IMR-90 (cell line): ENCODE measurements at regions not wholly inside any gene's neighbourhood (a gene's known extent, or its start where the extent isn't known, plus 50 kb on each side); places are given as distances from the start of the nearest gene placed in this dataset.

Experiments
- ATAC-seq: fragments of 200-7000 bp; cut with Tn5 transposase; 2 replicates; pipeline ENCODE4 v1.9.1; 2020; ENCODE audit warnings: low read depth, mild to moderate bottlenecking, moderate library complexity
- BruUV-seq: library from RNA; stranded (reverse); fragments of 400-500 nt; replicated peaks from 2 replicates; lab custom pipeline; 2021; lab: Mats Ljungman, UMichigan
- CTCF ChIA-PET: fragments of 300-600 bp; formaldehyde crosslinking; extraction: SDS; loops from one replicate; lab custom pipeline; 2021; ENCODE audit warnings: antibody characterized with exemption; lab: Yijun Ruan, JAX
- POLR2A ChIA-PET: fragments of 300-600 bp; sonication (Branson Sonifier 250); formaldehyde crosslinking; loops from one replicate; lab custom pipeline; 2022; ENCODE audit warnings: antibody characterized with exemption; ENCODE audit not compliant: unreplicated experiment; lab: Charles Lee
- DNase-seq: peaks from one replicate; pipeline ENCODE4 v3.0.0; 2013
- H2AFZ ChIP-seq: replicated peaks from 2 replicates; pipeline ENCODE3; 2013; ENCODE audit warnings: low read length, mild to moderate bottlenecking; ENCODE audit not compliant: poor library complexity
- H2AK5ac ChIP-seq: 2 replicates; pipeline ENCODE4 v1.6.1; 2013; ENCODE audit warnings: low read depth, low read length, inconsistent platforms
- H2AK9ac ChIP-seq: replicated peaks from 2 replicates; pipeline ENCODE3; 2013; ENCODE audit warnings: mild to moderate bottlenecking, low read depth, low read length, moderate library complexity; ENCODE audit not compliant: poor library complexity
- H2BK120ac ChIP-seq: 2 replicates; pipeline ENCODE4 v1.6.1; 2013; ENCODE audit warnings: low read depth, low read length, inconsistent platforms
- H2BK15ac ChIP-seq: 3 replicates; pipeline ENCODE4 v1.6.1; 2013; ENCODE audit warnings: low read depth, low read length, inconsistent platforms
- H2BK20ac ChIP-seq: 2 replicates; pipeline ENCODE4 v1.6.1; 2013; ENCODE audit warnings: low read depth, mild to moderate bottlenecking, inconsistent platforms, low read length, moderate library complexity
- H2BK5ac ChIP-seq: 2 replicates; pipeline ENCODE4 v1.6.1; 2013; ENCODE audit warnings: mild to moderate bottlenecking, low read depth, low read length, inconsistent platforms; ENCODE audit not compliant: poor library complexity, severe bottlenecking
- H3K14ac ChIP-seq: replicated peaks from 2 replicates; pipeline ENCODE4 v1.6.1; 2013; ENCODE audit warnings: low read depth, low read length, inconsistent platforms
- H3K18ac ChIP-seq: 2 replicates; pipeline ENCODE4 v1.6.1; 2013; ENCODE audit warnings: low read depth, low read length, control low read depth
- H3K23ac ChIP-seq: 2 replicates; pipeline ENCODE4 v1.6.1; 2013; ENCODE audit warnings: low read depth, low read length, inconsistent platforms
- H3K27ac ChIP-seq: 2 replicates; pipeline ENCODE4 v1.5.1; 2013; ENCODE audit warnings: mild to moderate bottlenecking, control low read depth, low read length; ENCODE audit not compliant: insufficient read depth
- H3K27me3 ChIP-seq: 2 replicates; pipeline ENCODE4 v1.6.1; 2013; ENCODE audit warnings: low read length; ENCODE audit not compliant: control insufficient read depth, insufficient read depth
- H3K36me3 ChIP-seq: 2 replicates; pipeline ENCODE4 v1.6.1; 2013; ENCODE audit warnings: low read length, mixed read lengths; ENCODE audit not compliant: control insufficient read depth, insufficient read depth
- H3K4ac ChIP-seq: 2 replicates; pipeline ENCODE4 v1.6.1; 2013; ENCODE audit warnings: low read depth, low read length, inconsistent platforms
- H3K4me1 ChIP-seq: 2 replicates; pipeline ENCODE4 v1.6.1; 2013; ENCODE audit warnings: low read length, mixed read lengths; ENCODE audit not compliant: control insufficient read depth, insufficient read depth
- H3K4me2 ChIP-seq: 2 replicates; pipeline ENCODE4 v1.6.1; 2013; ENCODE audit warnings: low read depth, mild to moderate bottlenecking, control low read depth, low read length, moderate library complexity
- H3K4me3 ChIP-seq: 2 replicates; pipeline ENCODE4 v1.5.1; 2013; ENCODE audit warnings: low read depth, mild to moderate bottlenecking, control low read depth, low read length, moderate library complexity; ENCODE audit not compliant: insufficient read depth
- H3K56ac ChIP-seq: 2 replicates; pipeline ENCODE4 v1.6.1; 2013; ENCODE audit warnings: low read length, inconsistent platforms; ENCODE audit not compliant: insufficient read depth; ENCODE audit errors: extremely low read depth
- H3K79me1 ChIP-seq, 2 experiments: 2 replicates each; pipeline ENCODE4 v1.6.1; 2013; ENCODE audit warnings: low read length in 2 of 2, inconsistent platforms in 1 of 2, low read depth in 1 of 2
- H3K9ac ChIP-seq: 2 replicates; pipeline ENCODE4 v1.6.1; 2013; ENCODE audit warnings: low read depth, low read length, control low read depth
- H3K9me1 ChIP-seq: 2 replicates; pipeline ENCODE4 v1.6.1; 2013; ENCODE audit warnings: low read length, inconsistent platforms; ENCODE audit not compliant: insufficient read depth
- H3K9me3 ChIP-seq: 2 replicates; pipeline ENCODE4 v1.6.1; 2013; ENCODE audit warnings: low read length; ENCODE audit not compliant: control insufficient read depth, insufficient read depth
- H4K20me1 ChIP-seq: 2 replicates; pipeline ENCODE4 v1.6.1; 2013; ENCODE audit warnings: low read length, inconsistent platforms; ENCODE audit not compliant: insufficient read depth
- H4K5ac ChIP-seq: 2 replicates; pipeline ENCODE4 v1.6.1; 2013; ENCODE audit warnings: mild to moderate bottlenecking, low read depth, low read length, control low read depth
- H4K8ac ChIP-seq, 2 experiments: 2 replicates each; pipeline ENCODE4 v1.6.1; 2013; ENCODE audit warnings: low read depth in 2 of 2, low read length in 2 of 2, control low read depth in 1 of 2, inconsistent platforms in 1 of 2
- H4K91ac ChIP-seq: 2 replicates; pipeline ENCODE4 v1.6.1; 2013; ENCODE audit warnings: low read depth, low read length, inconsistent platforms; ENCODE audit not compliant: insufficient read depth
- MAFK ChIP-seq: IDR thresholded peaks from 2 replicates; pipeline ENCODE4 v1.6.1; 2012; ENCODE audit warnings: low read depth, low read length, improper control_type of control experiment
- POLR2A ChIP-seq: IDR thresholded peaks from 2 replicates; pipeline ENCODE4 v1.6.1; 2012; ENCODE audit warnings: mild to moderate bottlenecking, low read depth, low read length
- RFX5 ChIP-seq: IDR thresholded peaks from 2 replicates; pipeline ENCODE4 v1.8.0; 2012; ENCODE audit warnings: low read depth, mild to moderate bottlenecking, low read length, moderate library complexity
- WGBS, 2 experiments: methylation state at CpG; one replicate each; pipeline versions ENCODE4 v1.1.5 to v1.1.7; 2013; ENCODE audit warnings: missing lambda C conversion rate in 2 of 2; ENCODE audit not compliant: insufficient read length in 1 of 2; ENCODE audit errors: extremely low coverage in 2 of 2; 5-methylcytosine and 5-hydroxymethylcytosine counted together
- dilution Hi-C: fragments of 300-500 bp; cut with HindIII; formaldehyde crosslinking; loops from one replicate; pipeline ENCODE4 v1.14.3; 2018; ENCODE audit warnings: low sequenced_read_pairs; ENCODE audit not compliant: unreplicated experiment
- in situ Hi-C: fragments of 300-500 bp; cut with MboI; formaldehyde crosslinking; loops from 3 replicates; pipeline ENCODE4 v1.14.3; 2019; ENCODE audit warnings: low sequenced_read_pairs, inconsistent platforms, mixed read lengths
- intact Hi-C: fragments of 100-400 bp; cut with micrococcal nuclease; formaldehyde crosslinking; loops from 2 replicates; pipeline ENCODE4 v1.10.0; 2022

DNA sequence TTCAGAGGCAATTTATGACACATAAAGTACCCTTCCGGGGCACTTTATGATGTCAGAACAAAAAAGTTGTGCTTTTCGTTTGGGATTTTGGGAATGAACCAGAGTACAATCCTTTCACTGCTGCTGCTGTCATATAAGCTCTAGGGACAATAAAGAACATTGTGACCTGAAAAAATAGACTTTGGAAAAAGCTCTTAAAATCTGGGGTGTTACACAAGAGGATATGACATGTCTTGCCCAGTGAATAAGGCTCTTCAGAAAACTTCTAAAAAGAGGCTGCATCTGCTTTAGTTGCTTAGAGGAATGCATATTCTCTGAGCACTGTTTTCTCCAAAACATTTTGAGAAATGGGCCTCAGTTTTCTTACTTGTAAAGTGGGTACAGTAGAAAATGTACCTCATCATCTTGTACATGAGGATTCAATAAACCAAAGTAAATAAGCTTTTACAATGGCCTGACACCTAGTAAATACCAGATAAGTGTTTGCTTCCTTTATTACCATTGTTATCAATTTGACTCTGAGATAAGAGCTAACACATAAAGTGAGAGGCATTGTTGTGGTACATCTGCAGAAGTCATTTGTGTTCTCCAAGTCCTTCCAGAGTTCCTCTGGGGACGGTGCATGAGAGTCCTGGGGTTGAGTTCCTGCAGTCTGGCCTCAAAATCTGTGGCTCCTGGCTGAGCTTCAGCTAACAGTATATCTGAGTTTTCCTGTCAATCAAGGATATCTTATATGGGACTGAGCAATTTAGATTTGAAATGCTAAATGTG, 67.4 kb upstream of the EDNRB start:
- Histone ChIP-seq H2BK20ac (no peak overlapping the region), H4K5ac (no peak overlapping the region), H2AFZ (no peak overlapping the region), H3K27me3 (no peaks in the 10 kb centered on the region; the same call in 1 of the 2 replicates), H2BK120ac (no peak overlapping the region), H3K18ac (no peak overlapping the region), H3K4me3 (no peak overlapping the region), H4K20me1 (no peaks in the 10 kb centered on the region), H3K9ac (no peak overlapping the region), H3K9me3 (no peaks in the 10 kb centered on the region), H3K56ac (no peak overlapping the region), H3K9me1 (no peaks in the 10 kb centered on the region), H2AK5ac (no peak overlapping the region), H2BK15ac (no peak overlapping the region), H3K4me2 (no peak overlapping the region), H3K27ac (no peak overlapping the region), H3K14ac (no peak overlapping the region), H3K23ac (no peak overlapping the region), H2AK9ac (no peak overlapping the region), H4K91ac (no peak overlapping the region), H3K36me3 (no peaks in the 10 kb centered on the region), H3K4ac (no peak overlapping the region), H2BK5ac (no peak overlapping the region), H3K79me1 (no peaks in the 10 kb centered on the region), H3K4me1 (no peaks in the 10 kb centered on the region), H4K8ac (no peak overlapping the region)
- DNase-seq: no peak
- CTCF ChIA-PET: no interaction called here
- in situ Hi-C loops: no loop called here
- intact Hi-C loops: no loop called here
- WGBS, 2 experiments: no CpG with 5 or more reads among the region's 3 CpGs
- BruUV-seq: no TSS peak
- POLR2A ChIA-PET: no interaction called here
- no peak for ATAC-seq
- dilution Hi-C loops: no loop called here
- TF ChIP-seq RFX5 (no peak), POLR2A (no peak), MAFK (no peak)
